ENCODE measurements at regions not wholly inside any gene's neighbourhood (a gene's known extent, or its start where the extent isn't known, plus 50 kb on each side); places are given as distances from the start of the nearest gene placed in this dataset.

DNA sequence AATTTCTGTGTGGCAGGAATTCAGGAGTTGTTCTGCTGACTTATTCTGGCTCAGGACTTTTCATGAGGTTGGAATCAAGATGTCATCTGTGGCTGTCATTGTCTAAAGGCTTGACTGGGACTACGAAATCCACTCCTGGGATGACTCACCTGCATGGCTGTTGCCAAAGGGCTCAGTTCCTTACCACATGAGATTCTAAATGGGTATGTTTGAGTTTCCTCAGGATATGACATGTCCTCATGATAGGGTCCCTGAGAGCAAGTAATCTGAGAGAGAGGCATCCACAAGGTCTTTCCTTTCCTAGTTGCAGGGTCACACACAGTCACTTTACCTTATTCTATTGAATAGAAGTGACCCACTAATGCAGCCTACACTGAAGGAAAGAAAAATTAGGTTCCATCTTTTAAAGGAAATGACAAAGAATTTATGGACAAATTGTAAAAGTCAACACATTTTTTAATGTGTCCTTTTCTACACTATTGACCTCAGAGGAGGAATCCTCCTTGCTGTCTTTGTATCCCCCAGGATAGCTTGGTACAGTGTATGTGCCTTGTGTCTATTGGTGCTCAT is 1025.0 kb upstream of the GJE1 start:
- TF ChIP-seq, protein P1, sequence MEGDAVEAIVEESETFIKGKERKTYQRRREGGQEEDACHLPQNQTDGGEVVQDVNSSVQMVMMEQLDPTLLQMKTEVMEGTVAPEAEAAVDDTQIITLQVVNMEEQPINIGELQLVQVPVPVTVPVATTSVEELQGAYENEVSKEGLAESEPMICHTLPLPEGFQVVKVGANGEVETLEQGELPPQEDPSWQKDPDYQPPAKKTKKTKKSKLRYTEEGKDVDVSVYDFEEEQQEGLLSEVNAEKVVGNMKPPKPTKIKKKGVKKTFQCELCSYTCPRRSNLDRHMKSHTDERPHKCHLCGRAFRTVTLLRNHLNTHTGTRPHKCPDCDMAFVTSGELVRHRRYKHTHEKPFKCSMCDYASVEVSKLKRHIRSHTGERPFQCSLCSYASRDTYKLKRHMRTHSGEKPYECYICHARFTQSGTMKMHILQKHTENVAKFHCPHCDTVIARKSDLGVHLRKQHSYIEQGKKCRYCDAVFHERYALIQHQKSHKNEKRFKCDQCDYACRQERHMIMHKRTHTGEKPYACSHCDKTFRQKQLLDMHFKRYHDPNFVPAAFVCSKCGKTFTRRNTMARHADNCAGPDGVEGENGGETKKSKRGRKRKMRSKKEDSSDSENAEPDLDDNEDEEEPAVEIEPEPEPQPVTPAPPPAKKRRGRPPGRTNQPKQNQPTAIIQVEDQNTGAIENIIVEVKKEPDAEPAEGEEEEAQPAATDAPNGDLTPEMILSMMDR (IDR thresholded peaks at IDR 0.05; ENCODE audit: low read length) = no peak
- TF ChIP-seq EZH2phosphoT487 (IDR thresholded peaks at IDR 0.05; ENCODE audit: low read length) = no peak
- no peak for TF ChIP-seq EZH2 (optimal IDR thresholded peaks at IDR 0.05; ENCODE audit: low read depth, low read length)
